ENCODE measurements at regions not wholly inside any gene's neighbourhood (a gene's known extent, or its start where the extent isn't known, plus 50 kb on each side); places are given as distances from the start of the nearest gene placed in this dataset.

DNA sequence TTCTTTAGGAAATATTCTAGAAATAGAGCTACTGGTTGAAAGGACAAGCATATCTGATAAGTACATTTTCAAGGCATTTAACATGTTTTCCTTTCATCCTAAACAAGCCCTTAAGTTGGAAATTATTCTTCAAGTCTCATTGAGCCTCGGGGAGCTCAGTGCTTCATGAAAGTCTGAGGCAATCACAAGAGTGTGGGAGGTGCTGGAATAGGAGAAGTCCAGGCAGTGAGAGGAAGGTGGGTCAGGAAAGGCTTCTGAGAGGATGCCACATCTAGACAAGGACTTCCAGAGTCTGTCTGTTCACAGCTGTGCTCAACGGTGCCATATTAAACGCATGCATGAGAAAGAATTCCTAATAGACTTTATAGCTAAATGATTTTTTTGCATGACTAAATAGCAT is 69.8 kb downstream of the CD83 start:
- DNase-seq, result peak; percentile 54 to 64 (median 64)

DNA sequence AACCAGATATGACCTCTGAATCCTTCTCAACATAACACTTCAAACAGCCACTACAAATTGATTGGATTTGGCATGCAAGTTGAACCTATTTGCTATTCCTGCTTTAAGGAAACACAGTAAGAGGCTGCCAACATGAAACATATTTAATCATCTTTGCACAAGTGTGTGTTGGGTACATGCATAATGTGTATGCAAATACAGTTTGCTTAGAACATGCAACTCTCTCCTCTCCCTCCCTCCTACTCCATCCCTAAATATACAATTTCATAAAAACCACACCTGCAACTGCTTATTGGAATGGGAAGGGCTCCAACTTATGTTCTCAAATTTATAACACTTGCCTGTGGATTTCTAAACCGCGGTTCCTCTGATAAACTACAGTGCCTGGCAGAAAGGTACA is 71.5 kb downstream of the CD83 start:
- DNase-seq, result no peak

DNA sequence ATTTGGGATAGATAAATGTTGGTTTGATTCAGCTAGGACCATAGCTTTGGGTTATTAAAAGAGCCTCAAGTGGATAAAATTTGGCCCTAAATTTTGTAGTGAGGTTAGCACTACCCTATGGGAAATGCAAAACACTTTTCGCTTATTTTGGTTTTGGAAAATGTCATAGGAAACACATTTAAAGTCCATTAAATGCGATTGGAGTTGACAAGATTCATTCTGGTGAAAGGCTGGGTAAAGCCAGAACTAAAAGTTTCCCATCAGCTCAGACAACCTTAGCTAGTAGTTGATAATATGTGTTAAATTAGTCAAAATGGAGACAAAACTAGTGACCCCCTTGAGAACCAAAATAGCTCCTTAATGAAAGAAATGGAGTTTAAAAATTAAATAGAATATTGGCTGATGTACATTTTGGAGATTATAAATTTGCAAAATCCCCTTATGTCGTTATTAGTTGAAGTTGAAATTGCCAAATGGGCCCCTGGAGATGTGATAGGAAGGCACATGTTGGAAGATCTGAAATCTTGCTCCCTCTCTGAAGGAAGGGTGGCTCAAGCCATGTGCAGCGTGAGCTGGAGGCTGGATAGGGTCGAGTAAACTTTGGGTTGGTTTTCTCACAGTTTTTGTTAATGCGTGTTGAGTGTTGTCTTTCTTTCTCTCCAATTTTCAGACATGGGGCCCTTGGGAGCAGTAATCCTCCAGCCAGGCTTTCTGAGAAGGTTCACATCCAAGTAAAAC is 72.8 kb downstream of the CD83 start:
- no peak for DNase-seq

DNA sequence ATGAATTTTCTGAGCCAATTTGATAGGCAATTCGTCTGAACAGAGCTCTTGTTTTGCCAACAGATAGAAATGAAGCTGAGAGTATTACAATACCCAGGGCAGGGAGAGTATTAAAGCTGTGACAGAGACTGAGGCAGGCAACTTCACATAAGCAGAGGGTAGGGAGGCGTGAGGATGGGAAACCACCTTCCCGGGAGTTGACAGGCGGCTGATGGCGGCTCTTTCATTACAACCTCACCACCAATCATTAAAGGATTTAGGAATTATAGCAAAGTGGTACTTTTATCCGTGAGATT is 73.3 kb downstream of the CD83 start:
- DNase-seq, result no peak

DNA sequence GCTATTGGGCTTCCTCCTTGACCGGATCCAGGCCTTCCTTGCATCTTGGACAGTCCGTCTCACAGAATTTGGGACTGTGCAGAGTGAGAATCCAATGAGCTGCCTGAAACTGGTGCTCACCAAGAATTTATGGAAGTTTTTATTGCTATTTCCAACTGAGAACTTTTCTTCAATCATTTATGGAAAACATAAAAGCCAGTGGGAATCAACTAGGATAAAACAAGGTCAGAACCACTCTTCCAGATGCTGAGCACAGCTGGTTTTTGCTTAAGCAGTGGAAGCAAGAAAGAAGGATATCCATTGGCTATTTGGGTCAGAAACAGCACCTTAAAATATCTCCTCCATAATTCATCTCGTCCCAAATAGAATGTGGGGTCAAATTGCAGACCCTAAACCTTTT is 74.2 kb downstream of the CD83 start:
- no peak for DNase-seq

DNA sequence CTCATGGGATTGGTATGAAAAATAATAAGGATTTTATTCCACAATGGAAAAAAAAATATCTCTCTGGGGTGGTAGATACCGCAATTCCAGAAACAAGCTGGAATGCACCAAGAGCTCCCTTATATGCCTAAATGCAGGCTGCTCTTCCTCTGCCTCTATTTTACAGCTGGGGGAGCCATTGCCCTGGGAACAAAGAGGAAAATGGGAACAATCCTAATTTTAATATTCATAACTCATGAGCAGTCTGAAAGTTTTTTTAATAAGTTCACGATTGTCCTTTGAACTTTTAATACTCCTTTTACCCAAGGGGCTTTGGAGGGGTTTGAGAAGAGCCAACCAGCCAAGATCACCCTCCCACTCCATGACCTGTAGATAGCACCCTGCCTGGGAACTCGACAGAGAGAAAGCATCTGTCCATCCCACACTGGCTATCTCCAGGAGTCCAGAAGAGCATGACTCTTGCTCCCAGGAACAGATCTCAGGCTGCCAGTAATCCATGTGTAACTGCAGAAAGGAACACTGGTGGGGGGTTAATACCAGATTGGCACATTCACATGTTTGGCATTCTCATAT is 74.7 kb downstream of the CD83 start:
- DNase-seq, result peak in 1 of 3 donors; percentile 21

DNA sequence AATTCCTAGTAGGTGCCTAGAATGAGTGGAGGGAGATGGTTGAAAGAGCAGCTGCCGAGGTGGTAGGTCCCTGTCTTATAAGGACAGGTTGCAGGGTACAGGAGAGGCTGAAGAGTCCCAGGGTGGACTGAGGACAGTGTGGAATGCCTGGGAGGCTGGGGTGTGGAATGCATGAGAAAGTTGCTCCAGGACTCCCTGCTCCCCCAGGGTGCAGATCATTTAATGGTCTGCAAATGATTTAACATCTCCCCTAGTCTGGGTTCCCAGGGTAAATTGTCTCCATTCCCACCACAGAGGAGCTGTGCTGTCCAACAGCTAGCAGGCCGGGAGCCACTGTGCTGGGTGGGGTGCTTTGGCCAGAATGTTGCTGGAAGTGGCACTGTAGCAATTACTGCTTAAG is 76.0 kb downstream of the CD83 start:
- DNase-seq, result no peak

DNA sequence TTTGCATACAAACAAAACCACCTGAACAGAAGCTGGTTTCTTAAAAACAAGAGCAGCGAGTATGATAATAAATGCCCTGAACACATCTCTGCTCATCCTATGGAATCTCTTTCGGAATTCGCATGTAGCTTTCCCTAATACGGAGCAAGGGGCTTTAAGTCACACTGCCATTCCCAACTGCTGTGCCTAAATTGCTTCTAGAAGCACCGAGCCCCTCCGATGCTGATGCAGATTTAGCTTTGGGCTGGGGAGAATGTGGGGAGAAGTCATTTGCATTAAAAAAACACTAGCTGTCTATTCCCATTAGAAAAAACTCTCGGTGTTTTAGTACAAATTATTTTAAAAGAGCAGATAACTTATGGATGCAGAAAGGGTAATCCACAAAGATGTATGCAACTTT is 76.9 kb downstream of the CD83 start:
- DNase-seq, result no peak

DNA sequence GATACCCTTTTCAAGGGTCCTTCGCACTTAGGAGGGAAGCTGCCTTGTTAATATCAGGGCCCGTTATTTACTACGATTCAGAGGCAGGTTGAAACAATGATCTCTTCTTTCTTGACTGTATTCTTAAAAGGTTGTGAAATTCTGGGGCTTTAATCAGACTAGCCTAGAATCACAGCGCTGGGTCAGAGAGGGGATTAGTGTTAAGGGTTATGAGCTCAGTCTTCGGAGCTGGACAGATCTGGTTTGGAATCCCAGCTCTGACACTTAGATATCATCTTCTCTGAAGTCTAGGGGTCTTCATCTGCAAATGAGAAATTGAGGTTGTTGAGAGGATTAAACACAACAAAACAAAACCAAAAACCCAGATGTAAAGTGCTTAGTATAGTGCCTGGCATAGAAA is 77.4 kb downstream of the CD83 start:
- no peak for DNase-seq

DNA sequence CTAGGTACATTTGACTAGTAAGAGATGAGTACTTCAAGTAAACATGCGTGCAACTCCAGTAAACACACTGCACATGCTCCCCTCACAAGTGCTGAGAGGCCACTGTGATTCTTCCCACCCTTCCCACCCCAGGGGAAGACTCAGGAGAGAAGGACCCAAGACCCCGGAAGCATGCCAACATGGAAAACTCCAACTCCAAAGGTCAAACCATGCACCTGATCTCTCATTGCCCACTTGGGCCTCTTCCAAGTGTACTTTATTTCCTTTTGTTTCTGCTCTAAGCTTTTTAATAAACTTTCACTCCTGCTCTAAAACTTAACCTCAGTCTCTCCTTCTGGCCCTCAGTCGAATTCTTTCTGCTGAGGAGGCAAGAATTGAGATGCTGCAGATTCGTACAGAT is 78.5 kb downstream of the CD83 start:
- DNase-seq, result no peak

DNA sequence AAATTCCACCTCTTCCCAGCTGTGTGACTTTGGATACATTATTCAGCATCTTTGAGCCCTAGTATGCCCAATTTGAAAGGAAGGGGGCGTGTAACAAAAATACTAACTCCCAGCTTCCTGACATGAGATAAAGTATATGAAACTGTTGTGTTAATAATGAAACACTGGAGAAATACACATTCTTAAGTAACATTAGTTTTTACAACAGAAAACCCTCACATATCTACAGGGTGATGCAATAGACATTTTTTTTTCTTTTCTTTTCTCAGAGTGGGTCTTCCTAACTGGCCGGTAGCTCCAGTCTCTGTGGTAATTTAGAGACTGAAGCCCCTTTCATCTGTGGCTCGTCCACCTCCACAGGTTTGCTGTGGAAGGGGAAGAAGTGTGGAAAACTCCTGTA is 79.5 kb downstream of the CD83 start:
- DNase-seq, result no peak

DNA sequence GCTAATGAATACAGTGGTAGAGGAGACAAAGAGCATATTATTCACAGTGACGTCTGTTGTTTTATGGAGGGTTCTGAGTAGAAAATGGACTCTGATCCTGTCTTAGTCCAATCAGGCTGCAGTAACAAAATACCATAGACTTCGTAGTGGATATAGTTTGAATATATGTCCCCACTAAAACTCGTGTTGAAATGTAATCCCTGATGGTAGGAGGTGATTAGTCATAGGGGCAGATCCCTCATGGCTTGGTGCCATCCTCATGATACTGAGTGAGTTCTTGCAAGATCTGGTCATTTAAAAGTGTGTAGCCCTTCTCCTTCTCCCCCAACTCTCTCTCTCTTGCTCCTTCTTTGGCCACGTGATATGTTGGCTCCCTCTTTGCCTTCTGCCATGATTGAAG is 82.5 kb downstream of the CD83 start:
- peak; percentile 41 to 59 (median 49) for DNase-seq

DNA sequence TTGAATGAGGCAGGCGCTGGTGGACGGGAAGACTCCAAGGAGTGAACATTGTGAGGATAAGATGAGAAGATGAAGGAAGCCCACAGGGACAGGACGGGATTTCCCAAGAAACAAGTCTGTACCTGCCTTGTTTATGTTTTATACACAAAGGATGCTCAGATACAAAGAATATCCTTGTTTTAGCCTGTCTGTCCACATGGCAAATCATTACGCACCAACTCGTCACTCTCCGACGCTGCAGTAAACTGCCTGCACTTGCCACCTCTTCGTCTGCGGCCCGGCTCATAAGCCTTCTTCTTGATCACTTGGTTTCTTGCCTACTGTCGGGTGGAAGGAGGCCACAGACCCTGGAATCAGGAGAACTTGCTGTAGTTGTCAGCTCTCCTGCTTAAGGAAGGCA is 85.4 kb downstream of the CD83 start:
- DNase-seq, result no peak

DNA sequence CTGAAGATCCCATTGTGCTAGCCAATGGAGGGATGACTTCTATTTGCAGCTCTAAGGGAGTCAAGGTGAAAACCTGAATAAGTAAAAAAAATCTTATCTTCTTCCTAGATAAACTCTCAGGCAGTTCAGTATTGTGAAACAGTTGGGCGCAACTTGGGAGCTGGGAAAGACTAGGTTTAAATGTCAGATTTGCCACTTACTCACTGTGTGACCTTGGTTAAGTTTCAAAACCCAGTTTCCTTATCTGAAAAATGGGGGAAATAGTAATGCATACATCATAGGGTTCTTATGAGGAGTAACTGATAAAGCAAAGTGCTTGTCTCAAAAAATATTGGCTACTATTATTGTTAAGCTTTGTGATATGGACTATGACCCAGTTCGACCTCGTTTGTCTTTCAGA is 88.8 kb downstream of the CD83 start:
- DNase-seq, result peak in 2 of 3 donors; percentile 42 to 50

DNA sequence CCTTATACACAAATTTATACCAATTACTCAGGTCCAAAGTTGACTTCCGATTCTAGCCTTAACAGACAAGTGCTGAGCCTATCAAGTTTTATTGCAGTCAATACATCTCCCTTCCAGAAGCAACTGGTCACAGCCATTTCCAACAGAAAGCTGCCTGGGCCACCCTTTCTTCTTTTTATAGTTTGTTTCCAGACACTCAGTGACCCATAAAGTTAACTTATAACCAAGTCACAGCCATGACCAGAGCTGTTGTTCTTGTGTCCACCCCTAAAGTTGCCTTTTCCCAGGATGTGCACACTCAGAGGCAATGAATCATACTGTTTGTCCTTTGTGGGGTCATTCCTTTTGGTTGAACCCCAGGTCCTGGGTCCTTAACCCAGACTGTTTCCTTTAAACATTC is 89.9 kb downstream of the CD83 start:
- peak in 1 of 3 donors; percentile 47 for DNase-seq

DNA sequence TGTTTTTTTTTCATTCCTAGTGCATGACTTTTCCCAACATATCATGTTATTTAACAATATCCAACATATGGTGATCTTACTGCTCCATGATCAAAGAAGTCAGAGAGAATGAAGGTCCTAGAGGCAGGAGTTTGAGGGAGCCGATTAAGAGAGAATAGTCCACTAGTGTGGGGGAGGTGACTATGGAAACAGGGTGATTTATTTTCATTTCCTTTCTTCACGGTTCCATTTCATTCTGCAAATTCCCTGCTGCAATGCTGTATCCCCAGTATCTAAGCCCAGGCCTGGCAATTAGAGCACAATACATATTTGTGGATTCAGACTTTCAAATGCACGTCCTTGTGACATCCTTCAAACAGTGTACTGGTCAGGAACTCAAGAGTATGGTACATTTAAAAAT is 91.4 kb downstream of the CD83 start:
- DNase-seq, result no peak

DNA sequence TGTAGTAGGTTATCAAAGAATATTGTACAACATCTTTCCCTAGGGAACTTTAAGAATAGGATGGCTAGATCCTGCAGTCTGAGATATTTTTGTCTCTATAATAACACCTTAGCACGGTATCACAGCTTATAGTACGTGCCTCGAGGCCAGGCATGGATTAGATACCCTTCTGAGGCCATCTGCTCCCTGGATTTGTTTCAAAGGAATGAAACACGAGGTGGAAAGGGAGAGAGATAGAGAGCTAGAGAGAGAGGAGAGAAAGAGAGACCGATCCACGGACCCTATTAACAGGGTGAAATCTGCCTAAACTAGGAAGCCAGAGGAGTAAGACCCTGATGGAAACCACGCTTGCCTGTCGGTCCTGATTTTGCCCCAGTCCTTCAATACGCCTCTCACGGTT is 92.5 kb downstream of the CD83 start:
- no peak for DNase-seq

DNA sequence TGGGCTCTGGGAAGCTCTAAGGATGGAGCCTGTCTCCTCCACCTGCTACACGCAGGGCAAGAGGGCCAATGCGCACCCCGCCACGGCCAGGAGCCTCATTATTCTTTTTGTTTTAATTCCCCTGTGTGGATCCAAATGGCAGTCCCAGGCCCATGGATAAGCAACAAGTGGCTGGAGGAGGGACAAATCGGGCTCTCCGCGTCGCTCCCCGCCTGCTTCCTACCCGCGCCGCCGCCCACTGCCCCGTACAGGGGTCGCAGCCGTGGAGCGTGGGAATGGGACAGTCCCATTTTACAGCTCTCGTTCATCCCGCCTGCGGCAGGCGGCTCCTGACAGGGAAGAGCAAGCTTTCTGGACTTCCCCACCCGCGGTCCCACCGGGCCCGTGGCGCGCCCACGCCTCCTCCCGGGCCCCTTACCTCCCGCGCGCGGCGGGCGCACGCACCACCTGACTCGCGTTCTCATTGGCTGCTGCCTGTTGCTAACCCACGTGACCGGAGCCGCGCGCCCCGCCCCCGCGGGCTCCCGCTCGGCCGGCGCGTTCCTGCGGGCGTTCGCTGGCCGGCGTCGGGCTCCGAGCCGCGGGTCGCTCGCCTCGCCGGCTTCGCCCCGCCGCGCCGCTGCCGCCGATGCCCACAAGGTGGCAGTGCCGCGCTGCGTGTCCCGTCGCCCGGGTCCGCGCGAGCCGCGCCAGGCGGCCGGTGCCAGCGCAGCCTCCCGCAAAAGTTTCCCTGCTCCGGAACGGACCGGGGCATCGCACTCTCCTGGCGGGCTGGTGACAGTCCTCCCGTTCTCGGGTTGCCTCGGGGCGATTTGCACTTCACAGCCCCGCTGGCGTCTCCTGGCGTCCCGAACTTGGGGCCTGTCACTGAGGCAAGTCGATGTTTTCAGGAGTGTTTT is 93.3 kb downstream of the CD83 start:
- DNase-seq, result peak; percentile 95 to 97 (median 97)

DNA sequence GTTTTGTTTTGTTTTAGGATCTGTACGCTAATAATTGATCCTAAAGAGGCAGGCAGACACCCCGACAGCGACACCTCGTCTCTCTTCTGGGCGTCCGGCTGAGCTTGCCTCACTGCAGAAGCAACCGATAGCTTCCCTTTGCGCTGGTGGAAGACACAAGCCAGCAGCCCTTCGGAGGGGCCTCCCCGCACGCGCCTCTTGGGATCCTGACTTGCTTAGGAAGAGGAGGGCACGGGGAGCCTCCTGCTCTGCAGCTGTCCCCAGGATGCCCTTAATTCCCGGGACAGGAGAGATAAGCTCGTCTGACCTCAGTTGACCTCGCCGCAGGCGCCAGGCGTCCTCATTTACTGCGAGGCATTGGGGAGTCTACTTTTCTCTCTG is 94.0 kb downstream of the CD83 start:
- DNase-seq, result peak; percentile 54 to 63 (median 57)

DNA sequence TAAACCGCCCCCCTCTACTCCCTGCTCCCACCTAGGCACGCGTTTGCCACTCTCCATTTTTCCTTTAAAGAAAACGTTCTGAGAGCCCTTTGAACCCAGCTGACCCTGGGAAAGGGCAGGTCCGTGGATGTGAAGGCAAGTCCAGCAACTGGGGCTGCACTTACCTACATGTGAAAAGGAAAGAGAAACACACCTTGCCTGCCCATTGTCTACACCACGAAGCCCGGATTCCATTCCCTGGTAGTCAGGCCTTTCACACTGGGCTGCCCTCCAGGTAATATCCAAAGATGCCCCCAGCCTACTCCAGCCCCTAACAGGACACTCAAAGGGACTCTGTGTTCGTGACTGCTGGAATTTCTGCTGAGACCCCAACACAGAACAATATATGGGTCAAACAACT is 94.4 kb downstream of the CD83 start:
- no peak for DNase-seq

DNA sequence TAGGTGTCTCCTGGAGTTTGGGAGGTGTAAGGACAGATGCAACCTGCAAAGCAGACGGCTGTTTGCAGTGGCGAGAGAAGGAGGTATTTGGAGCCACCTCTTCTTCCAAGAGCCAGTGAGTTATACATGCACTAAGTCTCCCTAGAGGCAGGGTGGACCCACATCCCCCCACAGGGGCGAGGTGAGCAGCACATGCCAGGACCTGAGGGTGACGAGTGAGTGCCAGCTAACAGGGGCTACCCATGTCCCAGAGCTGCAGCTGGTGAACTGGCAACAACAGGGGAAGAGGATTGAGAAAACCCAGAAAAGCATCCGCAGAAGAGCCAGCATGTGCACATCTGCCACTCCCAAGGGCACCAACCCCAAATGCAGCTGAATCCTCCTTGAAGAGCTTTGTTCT is 95.1 kb downstream of the CD83 start:
- no peak for DNase-seq

DNA sequence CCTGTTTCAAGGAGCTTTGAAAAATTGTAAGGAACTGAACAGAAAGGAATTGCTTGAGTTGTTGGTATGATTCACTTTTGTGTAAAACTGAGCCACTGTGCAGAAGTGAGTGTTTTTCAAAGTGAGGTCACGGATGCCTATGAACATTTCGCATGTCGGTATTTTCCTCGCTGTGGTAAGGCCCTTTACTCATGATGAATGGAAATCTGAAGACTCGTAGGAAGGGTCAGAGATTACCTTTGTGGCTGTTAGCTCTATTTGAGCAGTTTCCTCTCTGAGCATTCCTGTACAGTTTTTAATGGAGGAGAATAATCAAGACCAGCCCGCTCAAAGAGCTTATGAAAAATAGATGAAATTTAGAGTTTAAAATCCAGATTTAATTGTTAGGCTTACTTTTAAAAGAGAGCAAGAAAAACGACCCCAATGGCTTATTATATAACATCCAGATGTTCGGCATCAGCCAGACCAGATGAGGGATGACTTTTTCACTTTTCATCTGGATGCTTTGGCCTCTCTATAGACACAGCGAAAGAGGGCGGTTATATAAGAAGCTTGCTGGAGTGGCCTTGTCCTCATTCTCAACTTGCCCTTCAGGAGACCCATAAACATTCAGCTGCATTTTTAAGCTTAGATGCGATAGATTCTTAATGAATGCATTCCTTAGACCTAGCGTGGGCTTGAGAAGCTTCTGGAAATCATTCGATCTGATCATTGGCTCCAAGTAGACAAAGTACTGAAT is 99.5 kb downstream of the CD83 start:
- peak; percentile 50 to 74 (median 74) for DNase-seq

DNA sequence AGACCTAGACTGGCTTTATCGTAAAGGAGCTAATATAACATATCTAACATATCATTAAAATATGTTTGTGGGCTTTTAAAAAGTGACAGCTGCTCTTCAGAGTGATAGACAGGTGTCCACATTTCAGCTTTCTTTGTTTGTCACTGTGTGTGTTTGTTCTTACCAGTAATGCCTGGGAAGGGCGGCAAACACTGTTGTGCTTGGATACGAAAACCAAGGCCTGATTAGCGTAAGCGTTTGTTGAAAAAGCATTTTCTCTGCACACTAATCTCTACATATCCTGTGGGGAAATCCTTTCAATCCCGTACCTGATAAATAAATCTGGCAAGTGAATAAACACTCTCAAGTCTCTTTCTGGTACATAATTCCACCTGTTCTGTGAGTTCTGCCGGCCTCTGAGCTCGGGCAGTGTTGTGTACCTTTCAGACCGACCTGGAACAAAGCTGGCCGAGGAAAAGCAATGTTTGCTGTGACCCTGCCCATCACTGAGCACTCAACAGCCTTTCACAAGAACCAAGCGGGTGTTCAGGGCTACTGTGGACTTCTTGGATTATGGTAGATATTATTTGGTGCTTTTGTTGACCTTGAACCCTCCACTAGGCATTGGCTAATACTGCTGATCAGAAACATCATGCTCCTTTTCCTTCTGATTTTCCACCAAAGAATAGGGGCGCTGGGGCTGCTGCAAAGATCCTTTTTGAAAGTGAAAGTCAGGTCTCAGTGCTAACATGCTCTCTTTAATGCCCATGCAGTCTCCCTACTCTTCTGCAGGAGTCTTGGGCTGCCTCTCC is 100.4 kb downstream of the CD83 start:
- no peak for DNase-seq
